ENCODE measurements at regions not wholly inside any gene's neighbourhood (a gene's known extent, or its start where the extent isn't known, plus 50 kb on each side); places are given as distances from the start of the nearest gene placed in this dataset.

DNA sequence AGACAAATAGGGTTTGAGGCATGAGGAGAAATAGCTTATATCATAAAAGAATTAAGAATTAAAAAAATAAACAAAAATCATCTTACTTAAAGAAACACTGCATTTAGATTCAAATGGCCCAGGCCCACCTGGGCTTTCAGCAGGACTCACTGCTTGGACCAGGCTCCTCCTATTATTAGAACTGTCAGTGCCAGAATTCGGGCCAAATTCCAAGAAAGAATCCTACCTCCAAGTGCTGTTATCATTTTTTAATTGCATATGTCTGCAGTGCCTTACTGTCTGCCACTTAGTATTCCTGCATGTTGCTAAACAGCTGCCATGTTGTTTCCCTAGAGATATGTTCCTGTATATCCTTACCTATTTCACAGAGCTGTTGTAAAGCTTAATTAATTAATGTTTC, 112.0 kb downstream of the BARHL2 start:
- FAIRE-seq (no peak), DNase-seq (ENCODE audit: low read depth, low spot score) (no peak)
- ChIA-PET CTCF (interaction anchor here (1.3 kb wide), 1 partner anchor 11 kb away, joined by 4 read pairs; no protein-coding TSS in a partner anchor), POLR2A (no interaction called here)
- Histone ChIP-seq H3K36me3 (ENCODE audit: control insufficient read depth in 2 of 2, extremely low read depth in 1 of 2, insufficient read depth in 2 of 2, low read length in 2 of 2) (no peaks in the 10 kb centered on the region), H3K4me3 (replicated peaks in 1 of 3; ENCODE audit: insufficient read depth in 1 of 3, low read depth in 1 of 3, low read length in 3 of 3) (no peak overlapping the region), H3K27ac (ENCODE audit: insufficient read depth, low read depth, low read length) (no peak overlapping the region), H4K20me1 (replicated peaks; ENCODE audit: control insufficient read depth, extremely low read depth, insufficient read depth, low read length) (no peaks in the 10 kb centered on the region), H3K79me2 (ENCODE audit: control insufficient read depth, insufficient read depth, low read length) (no peaks in the 10 kb centered on the region), H3K27me3 (ENCODE audit: control insufficient read depth in 2 of 2, insufficient read depth in 2 of 2, low read length in 2 of 2) (no peaks in the 10 kb centered on the region), H3K9me3 (replicated peaks; ENCODE audit: control insufficient read depth, insufficient read depth, low read length) (no peaks in the 10 kb centered on the region), H3K9ac (replicated peaks; ENCODE audit: extremely low read depth, insufficient read depth, low read length) (no peak overlapping the region), H2AFZ (ENCODE audit: low read depth, low read length) (no peak overlapping the region), H3K4me1 (ENCODE audit: control insufficient read depth, extremely low read depth, insufficient read depth, low read length) (no peaks in the 10 kb centered on the region), H3K9me1 (replicated peaks; ENCODE audit: control insufficient read depth, extremely low read depth, insufficient read depth, low read length) (no peaks in the 10 kb centered on the region), H3K4me2 (ENCODE audit: insufficient read depth, low read length) (no peak overlapping the region)
- dilution Hi-C loops (cut with MboI; ENCODE audit: extremely low pct_ligation_motif_present, low sequenced_read_pairs), result no loop called here
- no TSS peak for BruUV-seq (replicated peaks)
- TF ChIP-seq GATA2 (IDR thresholded peaks at IDR 0.05; ENCODE audit: insufficient read depth, insufficient read length, low read depth, low read length), result no peak
- no peak for TF ChIP-seq MYC (IDR thresholded peaks at IDR 0.05; ENCODE audit: low read depth, low read length)
- no peak for TF ChIP-seq EZH2 (IDR thresholded peaks at IDR 0.05; ENCODE audit: borderline replicate concordance, low read depth, low read length, severe bottlenecking)
- TF ChIP-seq, protein P1, sequence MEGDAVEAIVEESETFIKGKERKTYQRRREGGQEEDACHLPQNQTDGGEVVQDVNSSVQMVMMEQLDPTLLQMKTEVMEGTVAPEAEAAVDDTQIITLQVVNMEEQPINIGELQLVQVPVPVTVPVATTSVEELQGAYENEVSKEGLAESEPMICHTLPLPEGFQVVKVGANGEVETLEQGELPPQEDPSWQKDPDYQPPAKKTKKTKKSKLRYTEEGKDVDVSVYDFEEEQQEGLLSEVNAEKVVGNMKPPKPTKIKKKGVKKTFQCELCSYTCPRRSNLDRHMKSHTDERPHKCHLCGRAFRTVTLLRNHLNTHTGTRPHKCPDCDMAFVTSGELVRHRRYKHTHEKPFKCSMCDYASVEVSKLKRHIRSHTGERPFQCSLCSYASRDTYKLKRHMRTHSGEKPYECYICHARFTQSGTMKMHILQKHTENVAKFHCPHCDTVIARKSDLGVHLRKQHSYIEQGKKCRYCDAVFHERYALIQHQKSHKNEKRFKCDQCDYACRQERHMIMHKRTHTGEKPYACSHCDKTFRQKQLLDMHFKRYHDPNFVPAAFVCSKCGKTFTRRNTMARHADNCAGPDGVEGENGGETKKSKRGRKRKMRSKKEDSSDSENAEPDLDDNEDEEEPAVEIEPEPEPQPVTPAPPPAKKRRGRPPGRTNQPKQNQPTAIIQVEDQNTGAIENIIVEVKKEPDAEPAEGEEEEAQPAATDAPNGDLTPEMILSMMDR (IDR thresholded peaks at IDR 0.05; ENCODE audit: extremely low read depth in 1 of 2, insufficient read depth in 1 of 2, low read depth in 1 of 2, low read length in 2 of 2), result no peak
- TF ChIP-seq POLR2AphosphoS5 (IDR thresholded peaks at IDR 0.05; ENCODE audit: insufficient read depth, low read depth, low read length), result no peak
- TF ChIP-seq JUN (IDR thresholded peaks at IDR 0.05; ENCODE audit: borderline replicate concordance, insufficient read depth, insufficient read length, low read depth), result no peak
- TF ChIP-seq FOS (IDR thresholded peaks at IDR 0.05; ENCODE audit: borderline replicate concordance, insufficient read depth, low read length), result no peak
- intact Hi-C loops (cut with micrococcal nuclease), result no loop called here

Measured in endothelial cell of umbilical vein (primary cell).